ENCODE measurements at regions not wholly inside any gene's neighbourhood (a gene's known extent, or its start where the extent isn't known, plus 50 kb on each side); places are given as distances from the start of the nearest gene placed in this dataset.

DNA sequence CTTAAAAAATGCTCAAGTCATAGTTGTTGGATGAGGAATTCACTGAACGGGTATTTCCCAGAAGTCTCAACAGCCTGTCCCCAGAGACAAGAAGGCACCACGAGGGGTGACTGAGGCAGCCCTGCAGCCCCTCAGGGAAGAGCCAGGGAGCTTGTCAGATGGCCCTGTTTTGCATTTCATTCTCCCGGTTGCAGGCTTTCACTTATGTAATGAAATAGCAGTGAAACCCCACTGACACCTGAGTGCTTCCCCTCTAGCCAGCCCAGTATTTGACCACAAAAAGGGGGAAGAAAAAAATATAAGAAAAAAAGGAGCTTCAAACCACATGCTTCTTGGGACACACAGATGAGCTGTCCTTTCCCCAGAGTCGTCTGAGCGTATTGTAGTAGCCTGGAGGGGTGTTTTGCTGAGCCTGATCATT, 75.3 kb upstream of the IL12B start:
- TF ChIP-seq, protein P1, sequence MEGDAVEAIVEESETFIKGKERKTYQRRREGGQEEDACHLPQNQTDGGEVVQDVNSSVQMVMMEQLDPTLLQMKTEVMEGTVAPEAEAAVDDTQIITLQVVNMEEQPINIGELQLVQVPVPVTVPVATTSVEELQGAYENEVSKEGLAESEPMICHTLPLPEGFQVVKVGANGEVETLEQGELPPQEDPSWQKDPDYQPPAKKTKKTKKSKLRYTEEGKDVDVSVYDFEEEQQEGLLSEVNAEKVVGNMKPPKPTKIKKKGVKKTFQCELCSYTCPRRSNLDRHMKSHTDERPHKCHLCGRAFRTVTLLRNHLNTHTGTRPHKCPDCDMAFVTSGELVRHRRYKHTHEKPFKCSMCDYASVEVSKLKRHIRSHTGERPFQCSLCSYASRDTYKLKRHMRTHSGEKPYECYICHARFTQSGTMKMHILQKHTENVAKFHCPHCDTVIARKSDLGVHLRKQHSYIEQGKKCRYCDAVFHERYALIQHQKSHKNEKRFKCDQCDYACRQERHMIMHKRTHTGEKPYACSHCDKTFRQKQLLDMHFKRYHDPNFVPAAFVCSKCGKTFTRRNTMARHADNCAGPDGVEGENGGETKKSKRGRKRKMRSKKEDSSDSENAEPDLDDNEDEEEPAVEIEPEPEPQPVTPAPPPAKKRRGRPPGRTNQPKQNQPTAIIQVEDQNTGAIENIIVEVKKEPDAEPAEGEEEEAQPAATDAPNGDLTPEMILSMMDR (IDR thresholded peaks at IDR 0.05; ENCODE audit: unreplicated experiment): no peak
- H3K27me3 Mint-ChIP-seq (ENCODE audit: unreplicated experiment): peaks cover 2% of the 10 kb centered on the region
- H3K9me3 Mint-ChIP-seq (ENCODE audit: unreplicated experiment): no peaks in the 10 kb centered on the region
- no peaks in the 10 kb centered on the region for H3K4me1 Mint-ChIP-seq (ENCODE audit: unreplicated experiment)
- no peaks in the 10 kb centered on the region for H3K36me3 Mint-ChIP-seq (ENCODE audit: low read depth, unreplicated experiment)
- no peak overlapping the region for H3K4me3 Mint-ChIP-seq (ENCODE audit: unreplicated experiment)
- DNase-seq (ENCODE audit: low spot score): no peak
- H3K27ac Mint-ChIP-seq (ENCODE audit: unreplicated experiment): no peak overlapping the region

DNA sequence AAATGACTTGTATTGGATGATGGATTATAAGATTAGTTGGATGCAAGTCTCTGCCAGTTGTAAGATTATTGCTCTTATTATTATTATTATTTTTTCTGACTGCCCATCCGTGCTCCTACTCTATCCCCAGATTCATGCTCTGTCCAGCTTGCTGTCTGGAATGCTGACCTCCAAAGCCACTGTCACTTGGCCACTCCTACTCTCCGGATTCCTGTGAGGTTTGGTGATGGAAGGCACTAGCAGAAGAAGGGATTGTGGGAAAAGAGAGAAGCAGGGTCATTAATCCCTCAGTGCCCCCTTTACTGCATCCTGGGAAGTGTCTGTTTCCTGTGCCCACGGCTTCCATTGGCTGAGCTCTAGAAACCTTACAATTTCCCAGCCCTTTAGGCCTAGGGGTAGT, 76.3 kb upstream of the IL12B start:
- TF ChIP-seq, protein P1 (IDR thresholded peaks at IDR 0.05; ENCODE audit: unreplicated experiment): no peak
- Mint-ChIP-seq H3K27ac (ENCODE audit: unreplicated experiment) (no peak overlapping the region), H3K4me3 (ENCODE audit: unreplicated experiment) (no peak overlapping the region), H3K4me1 (ENCODE audit: unreplicated experiment) (no peaks in the 10 kb centered on the region), H3K27me3 (ENCODE audit: unreplicated experiment) (peaks cover 2% of the 10 kb centered on the region), H3K9me3 (ENCODE audit: unreplicated experiment) (no peaks in the 10 kb centered on the region), H3K36me3 (ENCODE audit: low read depth, unreplicated experiment) (no peaks in the 10 kb centered on the region)
- DNase-seq (ENCODE audit: low spot score): no peak

DNA sequence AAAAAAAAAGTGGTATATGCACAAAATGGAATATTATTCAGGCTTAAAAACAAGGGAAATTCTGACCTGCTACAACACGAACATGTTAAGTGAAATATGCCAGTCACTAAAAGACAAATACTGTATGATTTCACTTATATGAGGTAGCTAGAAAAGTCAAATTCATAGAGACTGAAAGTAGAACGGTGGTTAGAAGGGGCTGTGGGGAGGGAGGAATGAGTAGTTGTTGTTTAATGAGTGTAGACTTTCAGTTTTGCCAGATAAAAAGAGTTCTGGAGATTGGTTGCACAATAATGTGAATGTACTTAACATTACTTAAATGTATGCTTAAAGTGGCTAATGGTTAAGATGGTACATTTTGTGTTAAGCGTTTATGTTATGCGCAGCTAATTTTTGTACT, 79.5 kb upstream of the IL12B start:
- Mint-ChIP-seq H3K27ac (ENCODE audit: unreplicated experiment) (no peak overlapping the region), H3K27me3 (ENCODE audit: unreplicated experiment) (peaks cover 2% of the 10 kb centered on the region), H3K4me3 (ENCODE audit: unreplicated experiment) (no peak overlapping the region), H3K4me1 (ENCODE audit: unreplicated experiment) (peaks cover 7% of the 10 kb centered on the region), H3K36me3 (ENCODE audit: low read depth, unreplicated experiment) (no peaks in the 10 kb centered on the region), H3K9me3 (ENCODE audit: unreplicated experiment) (no peaks in the 10 kb centered on the region)
- TF ChIP-seq, protein P1 (IDR thresholded peaks at IDR 0.05; ENCODE audit: unreplicated experiment): no peak
- no peak for DNase-seq (ENCODE audit: low spot score)

DNA sequence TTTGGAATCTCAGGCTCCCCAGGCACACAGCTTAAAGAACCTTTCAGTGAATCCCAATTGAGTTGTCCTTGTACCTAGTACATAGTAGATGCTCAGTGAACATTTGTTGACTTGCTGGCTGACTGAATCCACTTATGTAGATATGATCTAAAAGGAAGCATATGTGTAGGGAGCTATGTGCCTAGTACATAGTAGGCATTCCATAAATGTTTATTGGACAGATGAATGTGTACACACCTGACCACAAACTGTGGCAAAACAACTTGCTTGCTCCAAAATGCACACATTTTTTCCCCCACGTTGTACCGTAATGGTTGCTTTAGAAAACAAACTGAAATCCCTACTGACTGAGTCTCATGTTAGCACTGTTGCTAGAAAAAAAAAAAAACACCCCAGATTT, 80.2 kb upstream of the IL12B start:
- Mint-ChIP-seq H3K36me3 (ENCODE audit: low read depth, unreplicated experiment) (no peaks in the 10 kb centered on the region), H3K27ac (ENCODE audit: unreplicated experiment) (no peak overlapping the region), H3K4me3 (ENCODE audit: unreplicated experiment) (no peak overlapping the region), H3K9me3 (ENCODE audit: unreplicated experiment) (no peaks in the 10 kb centered on the region), H3K4me1 (ENCODE audit: unreplicated experiment) (peaks cover 7% of the 10 kb centered on the region), H3K27me3 (ENCODE audit: unreplicated experiment) (peaks cover 2% of the 10 kb centered on the region)
- TF ChIP-seq, protein P1 (IDR thresholded peaks at IDR 0.05; ENCODE audit: unreplicated experiment): no peak
- no peak for DNase-seq (ENCODE audit: low spot score)

DNA sequence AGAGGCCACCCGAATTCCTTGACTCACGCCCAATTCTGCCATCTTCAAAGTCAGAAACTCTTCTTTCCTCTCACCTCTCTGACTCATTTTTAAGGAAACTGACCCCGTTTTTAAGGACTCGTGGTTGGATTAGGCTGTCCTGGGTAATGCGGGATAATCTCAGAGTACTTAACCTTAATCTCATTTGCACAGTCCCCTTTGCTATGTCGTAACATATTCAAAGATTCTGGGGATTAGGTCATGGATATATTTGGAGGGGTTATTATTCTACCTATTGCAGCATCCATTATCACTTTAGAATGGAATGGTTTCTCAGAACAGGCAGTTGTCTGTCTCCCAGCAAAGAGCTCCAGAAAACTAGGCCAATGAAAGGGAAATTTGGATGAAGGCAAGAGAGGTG, 80.8 kb upstream of the IL12B start:
- Mint-ChIP-seq H3K4me1 (ENCODE audit: unreplicated experiment) (peaks cover 7% of the 10 kb centered on the region), H3K36me3 (ENCODE audit: low read depth, unreplicated experiment) (no peaks in the 10 kb centered on the region), H3K27ac (ENCODE audit: unreplicated experiment) (no peak overlapping the region), H3K9me3 (ENCODE audit: unreplicated experiment) (no peaks in the 10 kb centered on the region), H3K27me3 (ENCODE audit: unreplicated experiment) (peaks cover 2% of the 10 kb centered on the region), H3K4me3 (ENCODE audit: unreplicated experiment) (no peak overlapping the region)
- TF ChIP-seq, protein P1 (IDR thresholded peaks at IDR 0.05; ENCODE audit: unreplicated experiment): no peak
- DNase-seq (ENCODE audit: low spot score): no peak
